NCI-H2029 treated with DMSO at 0.1 percent for 48 hours (cell line): ENCODE measurements at regions not wholly inside any gene's neighbourhood (a gene's known extent, or its start where the extent isn't known, plus 50 kb on each side); places are given as distances from the start of the nearest gene placed in this dataset.
"Not testable (repeated sequence)": the region's sequence is repeated elsewhere in the genome, so short reads cannot be mapped to it uniquely, and the experiment has no call there.

Experiments
- DNase-seq: peaks from one replicate; lab custom pipeline; 2025; lab: John Stamatoyannopoulos, UW

GRCh38 chr6:155660251-155660977 lies 204.8 kb upstream of the NOX3 start:
- DNase-seq: no peak

GRCh38 chr6:155656024-155656423 lies 200.4 kb upstream of the NOX3 start:
- DNase-seq: no peak

GRCh38 chr6:155654474-155654873 lies 198.8 kb upstream of the NOX3 start:
- DNase-seq: no peak

GRCh38 chr6:155648301-155648700 lies 192.7 kb upstream of the NOX3 start:
- DNase-seq: no peak

GRCh38 chr6:155647354-155647753 lies 191.7 kb upstream of the NOX3 start:
- DNase-seq: no peak

GRCh38 chr6:155646443-155646842 lies 190.8 kb upstream of the NOX3 start:
- DNase-seq: no peak

GRCh38 chr6:155645325-155645724 lies 189.7 kb upstream of the NOX3 start:
- DNase-seq: no peak

GRCh38 chr6:155641603-155642002 lies 186.0 kb upstream of the NOX3 start:
- no peak for DNase-seq

- no peak for DNase-seq
Measured at GRCh38 chr6:155638200-155638599, 182.6 kb upstream of the NOX3 start.

- DNase-seq: no peak
Measured at GRCh38 chr6:155635416-155635815, 179.8 kb upstream of the NOX3 start.

- no peak for DNase-seq
Measured at GRCh38 chr6:155630085-155630484, 174.4 kb upstream of the NOX3 start.

- no peak for DNase-seq
Measured at GRCh38 chr6:155629652-155630051, 174.0 kb upstream of the NOX3 start.

GRCh38 chr6:155628306-155628705 lies 172.7 kb upstream of the NOX3 start:
- DNase-seq: no peak

- not testable (repeated sequence) for DNase-seq
Measured at GRCh38 chr6:155627722-155628212, 172.1 kb upstream of the NOX3 start.

- no peak for DNase-seq
Measured at GRCh38 chr6:155623450-155624178, 168.0 kb upstream of the NOX3 start.

GRCh38 chr6:155614606-155615005 lies 159.0 kb upstream of the NOX3 start:
- no peak for DNase-seq

GRCh38 chr6:155611742-155612141 lies 156.1 kb upstream of the NOX3 start:
- no peak for DNase-seq

- no peak for DNase-seq
Measured at GRCh38 chr6:155604991-155605390, 149.4 kb upstream of the NOX3 start.

- DNase-seq: no peak
Measured at GRCh38 chr6:155599561-155599960, 143.9 kb upstream of the NOX3 start.

- no peak for DNase-seq
Measured at GRCh38 chr6:155599160-155599559, 143.5 kb upstream of the NOX3 start.

GRCh38 chr6:155595284-155595683 lies 139.6 kb upstream of the NOX3 start:
- no peak for DNase-seq

GRCh38 chr6:155591741-155592140 lies 136.1 kb upstream of the NOX3 start:
- DNase-seq: no peak

- DNase-seq: no peak
Measured at GRCh38 chr6:155589190-155589589, 133.6 kb upstream of the NOX3 start.
